Fibroblast of lung (primary cell): ENCODE measurements at regions not wholly inside any gene's neighbourhood (a gene's known extent, or its start where the extent isn't known, plus 50 kb on each side); places are given as distances from the start of the nearest gene placed in this dataset.

ENCODE experiments used
- DNase-seq, 2 donors: peaks; one replicate each; pipeline versions ENCODE4 v3.0.0 to v3.0.0-alpha.2; 2010; ENCODE audit warnings: low read depth in 2 of 2
- H2AFZ ChIP-seq: 2 replicates; pipeline ENCODE4 v1.5.1; 2012; ENCODE audit warnings: low read length, control low read depth, inconsistent platforms
- H3K27ac ChIP-seq: 2 replicates; pipeline ENCODE4 v1.5.1; 2011; ENCODE audit warnings: low read length, control low read depth; ENCODE audit not compliant: insufficient read depth
- H3K27me3 ChIP-seq: 2 replicates; pipeline ENCODE4 v1.5.1; 2011; ENCODE audit warnings: mild to moderate bottlenecking, low read length; ENCODE audit not compliant: control insufficient read depth, insufficient read depth
- H3K36me3 ChIP-seq: 2 replicates; pipeline ENCODE4 v1.5.1; 2011; ENCODE audit warnings: low read length; ENCODE audit not compliant: control insufficient read depth, insufficient read depth
- H3K4me1 ChIP-seq: 2 replicates; pipeline ENCODE4 v1.5.1; 2011; ENCODE audit warnings: low read length; ENCODE audit not compliant: control insufficient read depth, insufficient read depth; ENCODE audit errors: extremely low read depth
- H3K4me2 ChIP-seq: 2 replicates; pipeline ENCODE4 v1.5.1; 2011; ENCODE audit warnings: low read length, control low read depth; ENCODE audit not compliant: insufficient read depth; ENCODE audit errors: extremely low read depth
- H3K4me3 ChIP-seq, 4 experiments: fragments of 200-600 bp in 1 of 4; sonication (generic) in 1 of 4; replicated peaks in 1 of 4; 2 replicates each; pipeline ENCODE4 v1.5.1; 2011 to 2016; ENCODE audit warnings: low read length in 4 of 4, low read depth in 3 of 4, mild to moderate bottlenecking in 3 of 4, control low read depth in 2 of 4, inconsistent platforms in 1 of 4, mixed read lengths in 1 of 4; ENCODE audit not compliant: insufficient read depth in 1 of 4; ENCODE audit errors: control extremely low read depth in 1 of 4
- H3K79me2 ChIP-seq: 2 replicates; pipeline ENCODE4 v1.5.1; 2012; ENCODE audit warnings: mild to moderate bottlenecking, low read length, inconsistent platforms; ENCODE audit not compliant: control insufficient read depth, insufficient read depth
- H3K9ac ChIP-seq: 2 replicates; pipeline ENCODE4 v1.5.1; 2011; ENCODE audit warnings: mild to moderate bottlenecking, low read length, control low read depth; ENCODE audit not compliant: insufficient read depth
- H3K9me3 ChIP-seq: 2 replicates; pipeline ENCODE4 v1.5.1; 2012; ENCODE audit warnings: low read depth, low read length; ENCODE audit not compliant: control insufficient read depth, insufficient read depth
- H4K20me1 ChIP-seq: 2 replicates; pipeline ENCODE4 v1.5.1; 2011; ENCODE audit warnings: low read length; ENCODE audit not compliant: control insufficient read depth, insufficient read depth; ENCODE audit errors: extremely low read depth
- EZH2 ChIP-seq: IDR thresholded peaks from 2 replicates; pipeline ENCODE4 v1.5.1; 2012; ENCODE audit warnings: low read length, control low read depth, mild to moderate bottlenecking; ENCODE audit errors: missing control alignments
- TF ChIP-seq, protein P1 (sequence below), 2 donors: IDR thresholded peaks in 1 of 2; conservative IDR thresholded peaks in 1 of 2; 1 replicate in 1 of 2; 2 replicates in 1 of 2; pipeline ENCODE4 v1.5.1; 2011 to 2012; ENCODE audit warnings: low read length in 2 of 2, control low read depth in 1 of 2, inconsistent platforms in 1 of 2, low read depth in 1 of 2, mild to moderate bottlenecking in 1 of 2

DNA sequence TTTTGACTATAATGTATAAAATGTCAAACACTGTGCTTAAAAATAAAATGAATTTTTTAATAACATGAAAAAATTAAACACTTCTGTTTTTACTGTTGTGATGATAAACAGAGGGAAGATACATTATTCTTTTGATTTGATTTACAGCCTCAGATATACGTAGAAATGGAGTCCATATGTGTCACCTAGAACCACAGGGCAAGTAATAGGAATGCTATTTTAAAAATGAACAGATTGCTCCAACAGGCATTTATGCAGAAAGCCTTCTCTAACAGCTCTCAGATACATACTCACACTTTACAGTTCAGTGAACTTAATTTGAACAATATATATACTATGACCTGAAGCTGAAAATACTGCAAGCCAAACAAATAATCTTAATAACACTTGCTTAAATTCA, 1551.0 kb downstream of the GRIK2 start:
- Histone ChIP-seq H3K4me3 (no peak overlapping the region), H3K4me2 (no peak overlapping the region), H3K9ac (no peak overlapping the region), H3K79me2 (no peaks in the 10 kb centered on the region), H3K36me3 (no peaks in the 10 kb centered on the region), H2AFZ (no peak overlapping the region), H3K27me3 (no peaks in the 10 kb centered on the region), H3K9me3 (no peaks in the 10 kb centered on the region), H4K20me1 (no peaks in the 10 kb centered on the region), H3K27ac (no peak overlapping the region), H3K4me1 (no peaks in the 10 kb centered on the region)
- TF ChIP-seq, protein P1, sequence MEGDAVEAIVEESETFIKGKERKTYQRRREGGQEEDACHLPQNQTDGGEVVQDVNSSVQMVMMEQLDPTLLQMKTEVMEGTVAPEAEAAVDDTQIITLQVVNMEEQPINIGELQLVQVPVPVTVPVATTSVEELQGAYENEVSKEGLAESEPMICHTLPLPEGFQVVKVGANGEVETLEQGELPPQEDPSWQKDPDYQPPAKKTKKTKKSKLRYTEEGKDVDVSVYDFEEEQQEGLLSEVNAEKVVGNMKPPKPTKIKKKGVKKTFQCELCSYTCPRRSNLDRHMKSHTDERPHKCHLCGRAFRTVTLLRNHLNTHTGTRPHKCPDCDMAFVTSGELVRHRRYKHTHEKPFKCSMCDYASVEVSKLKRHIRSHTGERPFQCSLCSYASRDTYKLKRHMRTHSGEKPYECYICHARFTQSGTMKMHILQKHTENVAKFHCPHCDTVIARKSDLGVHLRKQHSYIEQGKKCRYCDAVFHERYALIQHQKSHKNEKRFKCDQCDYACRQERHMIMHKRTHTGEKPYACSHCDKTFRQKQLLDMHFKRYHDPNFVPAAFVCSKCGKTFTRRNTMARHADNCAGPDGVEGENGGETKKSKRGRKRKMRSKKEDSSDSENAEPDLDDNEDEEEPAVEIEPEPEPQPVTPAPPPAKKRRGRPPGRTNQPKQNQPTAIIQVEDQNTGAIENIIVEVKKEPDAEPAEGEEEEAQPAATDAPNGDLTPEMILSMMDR (conservative IDR thresholded peaks at IDR 0.05 in 1 of 2, IDR thresholded peaks at IDR 0.05 in 1 of 2; ENCODE audit: low read depth in 1 of 2, low read length in 2 of 2): no peak
- TF ChIP-seq EZH2: no peak
- DNase-seq: no peak

- Histone ChIP-seq H2AFZ (no peak overlapping the region), H3K27ac (no peak overlapping the region), H3K36me3 (no peaks in the 10 kb centered on the region), H3K9ac (no peak overlapping the region), H3K4me2 (no peak overlapping the region), H3K27me3 (no peaks in the 10 kb centered on the region), H3K9me3 (no peaks in the 10 kb centered on the region), H3K79me2 (no peaks in the 10 kb centered on the region), H4K20me1 (no peaks in the 10 kb centered on the region), H3K4me3 (no peak overlapping the region), H3K4me1 (no peaks in the 10 kb centered on the region)
- no peak for DNase-seq
- TF ChIP-seq, protein P1 (conservative IDR thresholded peaks at IDR 0.05 in 1 of 2, IDR thresholded peaks at IDR 0.05 in 1 of 2; ENCODE audit: low read depth in 1 of 2, low read length in 2 of 2): no peak
- TF ChIP-seq EZH2: no peak
These were observed 1548.7 kb downstream of the GRIK2 start for GRCh38 chr6:102942206-102942605.

GRCh38 chr6:102936959-102937358, 1543.5 kb downstream of the GRIK2 start:
- Histone ChIP-seq H4K20me1 (no peaks in the 10 kb centered on the region), H3K4me3 (no peak overlapping the region), H3K36me3 (no peaks in the 10 kb centered on the region), H3K27me3 (no peaks in the 10 kb centered on the region), H3K27ac (no peak overlapping the region), H3K4me1 (no peaks in the 10 kb centered on the region), H3K4me2 (no peak overlapping the region), H2AFZ (no peak overlapping the region), H3K9ac (no peak overlapping the region), H3K9me3 (no peaks in the 10 kb centered on the region), H3K79me2 (no peaks in the 10 kb centered on the region)
- no peak for DNase-seq
- TF ChIP-seq, protein P1 (conservative IDR thresholded peaks at IDR 0.05 in 1 of 2, IDR thresholded peaks at IDR 0.05 in 1 of 2; ENCODE audit: low read depth in 1 of 2, low read length in 2 of 2): no peak
- TF ChIP-seq EZH2: no peak
